Stimulated activated naive CD8-positive, alpha-beta T cell treated with anti-CD3 and anti-CD28 coated beads, Interleukin-15, Interleukin-2, amounts not matched to agents 100 U/mL and 50 U/mL, for 24 hours (primary cell): ENCODE measurements at regions not wholly inside any gene's neighbourhood (a gene's known extent, or its start where the extent isn't known, plus 50 kb on each side); places are given as distances from the start of the nearest gene placed in this dataset.

Experiments
- ATAC-seq: fragments of 150-1000 bp; cut with Tn5 transposase; one replicate; pipeline ENCODE4 v1.10.0; 2021
- DNase-seq: peaks from one replicate; pipeline ENCODE4 v3.0.0; 2021

DNA sequence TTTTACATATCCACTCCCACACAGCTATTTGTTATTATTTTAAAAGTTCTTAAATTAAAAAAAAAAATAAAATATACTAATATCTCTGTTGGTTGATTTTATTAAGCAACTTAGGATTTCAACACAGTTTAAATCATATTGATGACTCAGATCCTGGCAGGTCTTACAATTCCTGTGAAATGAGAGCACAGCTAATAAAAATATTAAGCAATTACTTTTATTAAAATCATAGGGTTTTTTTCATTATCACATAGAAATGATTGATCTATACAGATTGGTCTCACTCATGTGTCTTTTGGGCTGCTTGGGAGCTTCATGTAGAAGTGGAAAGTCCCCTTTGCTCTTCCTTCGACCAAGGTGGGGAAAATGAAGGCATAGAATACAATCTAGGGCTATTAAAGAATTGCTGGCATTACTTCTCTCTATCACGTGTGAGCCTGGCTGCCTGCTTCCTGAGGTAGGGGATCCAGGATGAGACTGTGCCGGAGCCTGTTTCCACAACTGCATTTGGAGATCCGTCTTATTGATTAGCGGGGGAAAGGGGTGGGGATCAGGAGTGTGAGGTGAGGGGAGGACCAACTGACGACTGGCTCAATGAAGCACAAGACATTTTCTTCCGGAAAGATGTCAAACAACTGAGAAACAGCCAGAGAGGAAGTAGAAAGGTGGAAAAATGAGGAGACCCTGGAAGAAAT lies 858.0 kb downstream of the USP25 start:
- ATAC-seq (no peak), DNase-seq (no peak)

GRCh38 chr21:16588433-16588860 lies 858.7 kb downstream of the USP25 start:
- no peak for DNase-seq
- ATAC-seq = no peak

- no peak for ATAC-seq
- DNase-seq = no peak
Measured at GRCh38 chr21:16589006-16589898, 859.5 kb downstream of the USP25 start.

DNA sequence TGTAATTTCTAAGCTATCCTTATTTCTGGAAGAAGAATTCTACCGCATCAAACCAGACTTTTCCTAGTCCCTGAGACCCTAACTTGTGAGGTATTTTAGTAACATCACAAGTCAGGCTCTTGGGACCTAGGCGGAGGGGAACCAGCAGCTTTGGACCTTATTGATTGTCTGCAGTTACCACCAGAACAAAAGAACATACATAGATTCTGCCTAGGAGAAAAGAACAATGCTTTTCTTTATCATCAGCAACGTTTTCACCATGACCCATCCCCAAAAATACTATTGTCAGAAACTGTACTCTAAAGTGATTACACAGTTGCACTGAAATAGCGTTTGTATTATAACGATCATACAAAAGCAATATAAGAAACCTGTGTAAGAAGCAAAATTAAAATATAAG lies 860.4 kb downstream of the USP25 start:
- ATAC-seq (no peak), DNase-seq (no peak)

DNA sequence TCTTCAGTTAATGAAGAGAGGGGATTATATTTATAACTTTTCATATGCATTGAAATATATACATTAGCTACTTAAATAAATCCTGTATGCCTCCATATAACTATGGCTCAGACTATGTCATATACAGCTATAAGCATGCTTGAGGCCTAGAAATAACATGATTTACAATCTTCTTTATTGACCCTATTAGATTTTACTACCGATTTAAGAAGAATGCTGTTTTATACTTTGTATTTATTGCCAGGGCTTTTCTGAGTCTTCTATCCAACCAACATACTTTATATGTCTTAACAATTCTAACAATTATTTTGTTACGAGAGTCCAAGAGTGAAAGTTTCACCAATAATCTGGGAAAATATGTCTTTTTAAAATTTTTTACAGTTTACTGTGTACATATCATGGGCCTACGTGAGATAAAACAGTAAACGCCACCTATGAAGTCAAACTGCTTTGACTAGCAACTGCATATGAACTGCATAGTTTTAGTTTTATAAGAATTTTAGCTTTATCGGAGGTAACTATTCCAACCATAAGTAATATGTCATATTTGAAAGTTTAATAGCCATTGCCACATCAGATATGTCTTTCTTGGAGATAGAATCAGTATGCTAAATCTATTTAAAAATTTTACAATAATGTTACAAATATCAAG lies 861.0 kb downstream of the USP25 start:
- DNase-seq (no peak), ATAC-seq (no peak)

GRCh38 chr21:16592381-16592780 lies 862.6 kb downstream of the USP25 start:
- DNase-seq (no peak), ATAC-seq (no peak)

DNA sequence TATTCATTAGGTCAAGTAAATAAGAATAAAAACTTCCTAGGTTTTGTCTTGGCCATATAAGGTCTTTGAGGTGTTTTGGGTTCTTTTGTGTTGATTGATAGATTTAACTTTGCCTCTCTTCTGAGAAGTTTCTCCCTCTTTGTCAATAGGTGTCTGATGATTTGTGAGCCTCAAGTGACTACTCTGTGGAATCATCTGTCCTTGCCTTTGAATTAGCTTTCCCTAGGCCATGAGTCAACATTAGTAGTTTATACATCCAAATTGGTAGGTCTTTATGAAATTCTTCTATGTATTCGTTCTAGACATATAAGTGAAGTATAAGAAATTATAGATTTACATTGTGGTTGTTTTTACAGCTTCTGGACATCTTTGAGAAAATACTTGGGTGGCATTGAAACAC lies 864.4 kb downstream of the USP25 start:
- ATAC-seq (no peak), DNase-seq (no peak)

DNA sequence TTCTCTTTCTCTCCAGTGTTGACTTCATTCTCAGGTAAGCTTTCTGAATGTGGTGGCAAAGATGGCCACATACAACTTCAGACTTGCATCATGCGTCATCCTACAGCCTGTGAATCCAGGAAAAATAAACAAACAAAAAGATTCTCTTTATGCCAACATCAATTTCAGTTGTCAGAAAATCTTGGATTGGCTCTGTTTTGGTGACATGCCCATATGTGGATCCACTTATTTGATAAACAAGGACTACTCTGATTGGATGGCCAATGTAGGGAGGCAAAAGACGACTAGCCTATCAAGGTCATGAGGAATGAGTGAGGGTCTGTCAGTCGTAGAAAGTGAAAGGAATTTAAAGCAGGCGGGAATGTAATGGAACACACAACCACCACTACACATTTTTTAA lies 866.6 kb downstream of the USP25 start:
- DNase-seq (no peak), ATAC-seq (no peak)

- DNase-seq (no peak), ATAC-seq (no peak)
Measured at GRCh38 chr21:16597753-16598152, 868.0 kb downstream of the USP25 start.

- ATAC-seq (no peak), DNase-seq (no peak)
Measured at GRCh38 chr21:16605597-16605996, 875.8 kb downstream of the USP25 start.

DNA sequence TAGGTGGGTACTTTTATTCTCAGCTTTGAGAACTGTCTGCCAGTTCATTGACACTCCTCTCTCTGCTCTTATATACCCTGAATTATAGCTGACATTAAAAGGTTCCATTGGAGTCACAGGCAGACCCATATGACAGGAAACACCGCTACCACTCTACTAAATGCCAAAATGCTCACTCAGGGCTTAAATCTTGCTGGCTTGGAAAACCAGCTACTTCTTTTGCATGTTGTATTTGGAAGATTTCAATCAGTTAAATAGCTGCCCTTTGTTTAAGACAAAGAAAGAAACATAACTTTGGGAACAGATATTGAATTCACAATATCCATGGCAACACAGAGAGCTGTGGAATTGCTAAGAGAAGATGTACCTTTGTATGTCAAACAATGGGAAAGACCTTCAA lies 876.5 kb downstream of the USP25 start:
- ATAC-seq = no peak

DNA sequence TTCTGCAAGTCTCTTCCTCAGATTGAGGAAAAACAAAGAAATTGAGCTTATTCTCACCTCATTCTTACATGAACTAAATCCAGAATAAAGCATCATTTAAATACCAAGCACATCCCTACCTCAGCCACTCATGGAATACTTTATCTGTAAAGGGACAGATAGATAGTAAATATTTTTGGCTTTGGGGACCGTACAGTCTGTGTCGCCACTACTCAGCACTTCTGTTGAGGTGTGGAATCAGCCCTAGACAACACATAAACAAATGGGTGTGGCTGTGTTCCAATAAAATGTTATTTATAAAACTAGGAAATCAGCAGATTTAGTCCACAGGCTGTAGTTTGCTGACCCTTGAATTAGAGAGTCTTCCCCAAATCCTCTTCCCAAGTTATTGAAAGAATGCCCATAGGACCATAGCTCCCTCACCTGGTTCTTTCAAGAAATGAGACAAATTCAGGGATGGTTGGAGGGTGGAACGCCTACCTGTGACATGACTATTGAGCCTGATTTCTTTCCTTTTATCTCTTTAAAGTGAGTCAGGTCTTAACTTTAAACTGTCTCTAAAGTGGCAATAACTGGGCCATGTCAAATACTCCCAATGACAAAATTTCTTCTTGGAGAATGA lies 878.5 kb downstream of the USP25 start:
- no peak for DNase-seq
- ATAC-seq = no peak

More for the DNA sequence above, 876.5 kb downstream of the USP25 start:
- no peak for DNase-seq

DNA sequence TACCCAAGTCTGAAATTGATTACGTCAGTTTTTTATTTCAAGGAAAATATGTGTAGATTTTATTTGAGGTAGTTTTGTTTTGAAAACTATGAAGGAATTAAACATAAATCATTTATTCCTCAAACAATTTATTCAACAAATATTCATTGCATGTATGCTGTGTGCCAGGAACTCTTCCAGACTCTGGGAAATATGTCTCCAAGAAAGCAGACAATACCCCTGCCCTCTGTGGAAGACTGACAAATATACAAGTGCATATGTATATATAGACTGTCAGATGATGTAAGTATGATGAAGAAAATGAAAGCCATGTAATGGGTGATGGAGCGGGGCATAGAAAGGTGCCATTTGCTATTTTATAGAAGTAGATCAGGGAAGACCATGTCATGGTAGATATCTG lies 889.5 kb downstream of the USP25 start:
- DNase-seq (no peak), ATAC-seq (no peak)

DNA sequence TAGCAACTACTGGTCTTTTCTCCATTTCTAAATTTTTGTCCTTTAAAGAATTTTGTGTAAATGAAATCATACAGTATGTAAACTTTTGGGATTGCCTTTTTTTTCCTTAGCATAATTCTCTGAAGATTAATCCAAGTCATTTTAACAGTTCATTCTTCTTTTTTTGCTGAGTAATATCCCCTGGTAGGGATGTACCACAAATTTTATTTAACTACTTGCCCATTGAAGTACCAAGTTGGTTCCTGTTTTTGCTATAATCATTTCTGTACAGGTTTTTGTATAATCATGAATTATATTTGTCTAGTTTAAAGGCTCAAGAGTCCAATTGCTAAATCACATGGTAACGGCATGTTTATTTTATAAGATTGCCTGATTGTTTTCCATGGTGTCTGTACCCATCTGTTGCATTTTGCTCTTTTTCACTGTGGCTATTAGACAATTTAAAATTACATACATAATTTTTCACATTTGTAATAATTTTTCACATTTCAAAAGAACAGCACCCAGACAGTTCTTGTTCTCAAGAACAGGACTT lies 891.1 kb downstream of the USP25 start:
- DNase-seq (no peak), ATAC-seq (no peak)

- DNase-seq (no peak), ATAC-seq (no peak)
Measured at GRCh38 chr21:16624479-16625118, 888.2 kb upstream of the CXADR start.

GRCh38 chr21:16625491-16625890 lies 887.4 kb upstream of the CXADR start:
- no peak for ATAC-seq
- DNase-seq = no peak

GRCh38 chr21:16633831-16634459 lies 878.9 kb upstream of the CXADR start:
- DNase-seq (no peak), ATAC-seq (no peak)

DNA sequence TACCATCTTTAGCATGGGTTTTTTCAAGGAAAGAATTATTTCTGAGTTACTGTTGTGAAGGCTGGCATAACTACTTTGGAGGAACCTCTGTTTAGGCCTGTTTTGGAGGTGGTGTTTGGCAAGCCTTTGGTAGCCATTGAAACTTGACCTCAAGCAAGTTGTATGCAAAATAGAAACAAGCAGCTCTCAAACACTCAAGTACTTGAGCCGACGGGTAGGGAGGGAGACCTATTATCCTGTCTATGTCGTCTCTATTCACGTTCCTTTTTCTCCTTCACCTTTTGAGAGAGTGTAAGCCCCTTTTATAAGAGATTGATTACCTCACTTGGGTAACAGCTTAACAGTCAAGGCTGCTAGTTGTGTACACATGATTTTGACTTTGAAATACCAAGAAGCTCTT lies 878.3 kb upstream of the CXADR start:
- no peak for DNase-seq
- no peak for ATAC-seq

DNA sequence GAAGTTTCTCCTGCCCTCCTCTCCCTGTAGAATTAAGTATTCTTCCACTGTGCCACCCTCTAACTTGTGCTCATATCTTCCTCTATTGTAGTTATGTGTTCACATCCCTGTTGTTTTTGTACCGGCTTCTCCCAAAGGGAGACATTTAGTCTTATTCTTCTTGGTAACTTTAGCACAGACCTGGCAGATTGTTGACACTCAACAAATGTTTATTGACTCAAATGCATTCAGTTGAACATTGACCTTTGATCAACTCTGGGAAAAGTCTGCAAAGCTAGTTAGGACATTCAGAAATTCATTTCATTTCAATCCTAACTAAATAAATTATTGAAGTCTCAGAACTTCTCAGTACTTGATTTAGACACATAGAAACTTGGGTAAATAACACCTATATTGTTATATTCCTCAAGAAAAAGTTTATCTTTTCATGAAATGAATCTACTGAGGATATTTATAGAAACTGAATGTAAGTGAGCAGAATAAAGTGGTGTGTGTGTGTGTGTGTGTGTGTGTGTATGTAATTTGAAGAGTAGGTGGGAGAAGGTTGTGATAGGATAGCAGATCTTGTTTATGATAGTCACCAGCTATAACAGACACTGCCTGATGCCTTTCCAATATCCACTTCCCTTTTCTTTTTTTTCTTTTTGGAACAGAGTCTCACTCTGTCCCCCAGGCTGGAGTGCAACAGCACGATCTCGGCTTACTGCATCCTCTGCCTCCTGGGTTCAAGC lies 872.4 kb upstream of the CXADR start:
- no peak for ATAC-seq
- DNase-seq = no peak

- DNase-seq (no peak), ATAC-seq (no peak)
Measured at GRCh38 chr21:16642353-16642752, 870.5 kb upstream of the CXADR start.

DNA sequence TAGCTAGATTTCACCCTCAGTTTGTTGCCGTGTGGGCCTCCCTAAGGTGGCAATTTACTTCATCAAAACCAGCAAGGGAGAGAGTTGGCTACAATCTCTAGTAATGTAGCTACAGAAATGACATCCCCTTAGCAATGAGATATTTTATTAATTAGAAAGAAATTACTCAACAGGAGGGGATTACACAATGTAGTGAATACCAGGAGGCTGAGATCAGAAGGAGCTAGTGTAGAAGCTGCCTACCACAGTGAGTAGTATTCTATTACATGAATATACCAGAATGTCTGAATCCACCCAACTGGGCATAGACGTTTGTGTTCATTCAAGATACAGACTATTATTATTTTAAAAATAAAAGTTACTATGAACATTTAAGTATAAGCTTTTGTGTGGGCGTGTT lies 868.2 kb upstream of the CXADR start:
- DNase-seq (no peak), ATAC-seq (no peak)
